Mucosa of gallbladder (tissue), 1 donor: ENCODE measurements at regions not wholly inside any gene's neighbourhood (a gene's known extent, or its start where the extent isn't known, plus 50 kb on each side); places are given as distances from the start of the nearest gene placed in this dataset.
"Not testable (repeated sequence)": the region's sequence is repeated elsewhere in the genome, so short reads cannot be mapped to it uniquely, and the experiment has no call there.

ENCODE experiments used
- DNase-seq: peaks from one replicate; pipeline ENCODE4 v3.0.0-alpha.2; 2020; ENCODE audit warnings: low spot score
- donor health status: DM: no; HTN: no; CAD: no.

GRCh38 chr1:199405634-199406196, 621.8 kb upstream of the NR5A2 start:
- no peak for DNase-seq

- no peak for DNase-seq
Measured at GRCh38 chr1:199410462-199410861, 617.0 kb upstream of the NR5A2 start.

DNA sequence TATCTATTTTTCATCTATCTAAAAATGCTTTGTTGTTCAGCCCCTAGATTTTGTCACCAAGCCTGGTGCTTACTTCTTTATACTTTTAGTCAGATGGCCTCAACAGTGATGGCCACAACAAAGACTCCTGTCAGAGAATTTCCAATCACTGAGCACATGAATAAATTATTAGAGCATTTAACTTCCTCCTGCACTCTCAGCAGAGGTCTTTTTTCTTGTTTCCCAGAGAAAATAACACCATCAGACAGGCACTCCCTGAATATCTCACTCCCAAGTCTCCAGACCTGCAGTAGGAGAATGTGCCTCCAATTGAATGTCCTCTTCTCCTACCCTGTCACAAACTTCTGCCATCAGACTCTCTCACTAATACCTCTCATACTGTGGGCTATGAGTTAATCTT, 616.0 kb upstream of the NR5A2 start:
- DNase-seq: no peak

- no peak for DNase-seq
Measured at GRCh38 chr1:199422206-199422605, 605.3 kb upstream of the NR5A2 start.

- no peak for DNase-seq
Measured at GRCh38 chr1:199447906-199448305, 579.6 kb upstream of the NR5A2 start.

DNA sequence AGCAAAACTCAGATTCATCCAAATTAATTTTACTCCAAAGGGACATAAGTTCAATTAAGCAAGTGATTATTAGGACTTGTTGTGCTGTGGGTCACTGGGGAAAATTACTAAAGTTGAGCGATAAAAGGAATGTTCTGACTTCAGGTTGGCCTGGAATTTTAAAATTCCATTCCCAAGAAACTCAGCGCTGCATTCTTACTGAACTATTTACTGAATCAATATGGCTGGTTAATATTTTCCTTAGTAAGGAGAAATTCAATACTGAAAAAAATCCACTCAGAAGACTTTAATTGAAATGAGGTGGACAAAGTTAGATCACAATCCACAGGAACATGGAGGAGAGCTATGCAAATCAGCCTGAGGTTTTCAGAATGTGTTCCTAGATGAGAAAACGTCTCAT, 578.9 kb upstream of the NR5A2 start:
- no peak for DNase-seq

DNA sequence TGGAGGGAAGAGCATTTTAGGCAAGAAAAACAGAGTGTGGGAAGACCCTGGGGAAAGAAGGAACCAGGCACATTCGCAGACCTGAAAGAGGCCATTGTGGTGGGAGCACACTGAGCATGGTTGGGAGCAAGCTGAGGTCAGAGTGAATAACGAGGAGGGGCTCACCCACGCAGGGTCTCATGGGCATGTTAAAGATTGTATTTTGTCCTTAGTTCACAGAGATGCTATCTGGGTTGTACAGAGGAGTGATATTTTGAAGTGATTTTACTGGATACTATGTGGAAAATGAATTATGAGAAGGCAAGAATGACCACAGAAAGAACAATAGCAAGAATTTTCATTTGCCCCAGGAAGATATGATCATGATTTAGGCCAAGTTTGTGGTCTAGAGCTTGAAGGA, 578.3 kb upstream of the NR5A2 start:
- no peak for DNase-seq

- no peak for DNase-seq
Measured at GRCh38 chr1:199449681-199450080, 577.8 kb upstream of the NR5A2 start.

GRCh38 chr1:199452627-199453026, 574.9 kb upstream of the NR5A2 start:
- DNase-seq: no peak

GRCh38 chr1:199453723-199454122, 573.8 kb upstream of the NR5A2 start:
- no peak for DNase-seq

DNA sequence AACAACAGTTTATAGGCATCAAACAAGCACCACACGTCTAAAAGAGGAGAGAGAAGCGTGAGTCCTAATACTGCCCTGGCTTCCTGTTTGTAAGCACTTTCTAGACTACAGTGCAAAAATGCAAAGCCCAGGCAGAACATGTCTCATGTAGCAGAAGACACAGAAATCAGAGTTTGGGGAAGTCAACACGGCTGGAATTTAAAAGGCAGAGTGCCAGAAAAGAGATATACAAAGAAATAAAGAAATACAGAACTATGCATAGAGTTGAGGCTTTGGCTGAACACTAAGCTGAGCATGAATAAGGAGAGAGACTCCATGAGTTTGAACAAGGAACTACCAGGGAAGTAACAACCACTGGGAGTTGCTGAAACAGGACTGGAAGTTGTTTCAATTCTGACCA, 566.6 kb upstream of the NR5A2 start:
- no peak for DNase-seq

DNA sequence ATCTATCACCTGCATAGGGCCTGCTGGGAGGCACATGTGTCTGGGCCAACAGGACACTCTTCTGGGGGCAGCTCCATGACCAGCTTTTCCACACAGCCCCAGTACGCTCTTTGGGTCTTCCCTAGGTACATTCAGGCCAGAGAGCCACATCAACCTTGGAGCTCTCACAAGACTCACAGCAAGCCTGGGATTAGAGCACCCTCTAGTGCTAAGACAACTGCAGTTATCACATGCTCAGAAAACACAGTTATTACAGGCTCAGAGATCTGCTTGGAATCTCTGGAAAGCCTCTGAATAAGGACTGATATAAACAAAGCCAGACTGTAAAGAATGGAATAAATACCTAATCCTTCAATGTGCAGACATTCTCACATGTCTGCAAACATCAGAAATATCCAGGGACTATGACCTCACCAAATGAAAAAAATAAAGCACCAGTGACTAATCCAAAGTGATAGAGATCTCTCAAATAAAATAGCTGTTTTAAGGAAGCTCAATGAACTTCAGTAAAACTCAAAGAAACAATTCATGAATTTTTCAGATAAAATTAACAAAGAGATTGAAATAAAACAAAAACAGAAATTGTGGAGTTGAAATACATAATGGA, 563.9 kb upstream of the NR5A2 start:
- peak; percentile 30 for DNase-seq

- no peak for DNase-seq
Measured at GRCh38 chr1:199466961-199467360, 560.5 kb upstream of the NR5A2 start.

DNA sequence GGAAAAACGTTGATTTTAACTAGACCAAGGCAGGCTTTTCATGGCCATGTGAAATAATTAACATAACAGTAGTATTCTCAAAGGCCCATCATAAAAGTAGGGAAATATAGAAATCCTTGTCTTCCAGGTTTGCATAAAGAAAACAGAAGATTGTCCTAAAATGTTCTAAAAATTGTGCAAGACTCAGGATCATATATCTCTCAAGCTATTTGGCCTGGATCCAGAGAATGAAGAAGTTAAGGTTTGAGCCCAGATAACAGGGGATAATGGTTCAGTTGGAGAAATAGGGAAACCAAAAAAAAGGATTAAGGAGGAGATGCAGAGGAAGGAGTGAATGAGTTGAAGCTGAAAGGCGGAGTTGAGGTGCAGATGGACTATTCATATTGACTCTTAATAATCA, 555.5 kb upstream of the NR5A2 start:
- DNase-seq: no peak

DNA sequence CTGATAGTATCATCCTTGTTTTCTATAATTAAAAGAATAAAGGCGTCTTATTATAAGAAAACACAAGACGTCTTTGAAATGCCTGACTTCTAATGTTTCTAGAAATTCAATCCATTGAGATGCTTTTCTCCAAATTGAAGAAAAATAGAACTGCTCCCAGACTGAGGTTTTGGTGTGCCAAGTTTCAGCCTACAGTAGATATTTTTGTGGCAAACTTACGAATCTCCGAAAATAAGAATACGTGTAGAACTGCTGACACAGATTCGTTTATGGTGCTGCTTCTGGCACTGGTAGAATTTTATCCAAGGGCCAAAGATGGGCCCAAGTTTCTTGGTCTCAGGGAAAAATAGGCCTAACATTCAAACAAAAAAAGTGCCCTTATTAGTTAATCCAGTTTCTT, 554.5 kb upstream of the NR5A2 start:
- DNase-seq: no peak

- DNase-seq: no peak
Measured at GRCh38 chr1:199474738-199475137, 552.8 kb upstream of the NR5A2 start.

DNA sequence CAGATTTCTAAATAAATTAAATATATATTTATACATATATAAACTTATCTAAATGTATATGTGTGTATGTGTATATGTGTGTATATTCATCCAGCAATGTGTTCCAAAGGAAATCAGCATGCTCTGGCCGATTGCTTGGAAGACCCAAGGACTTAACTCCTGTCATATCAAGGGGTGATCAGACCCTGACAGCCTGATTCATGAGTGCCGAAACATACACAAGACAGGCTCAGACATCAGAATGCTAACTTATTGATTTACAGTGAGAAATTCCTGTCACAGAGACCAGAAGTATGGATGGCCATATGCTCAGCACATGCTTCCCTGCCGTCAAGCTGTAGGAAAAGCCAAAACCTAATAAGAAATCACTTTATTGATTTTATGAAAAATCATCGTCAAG, 545.1 kb upstream of the NR5A2 start:
- DNase-seq: no peak

DNA sequence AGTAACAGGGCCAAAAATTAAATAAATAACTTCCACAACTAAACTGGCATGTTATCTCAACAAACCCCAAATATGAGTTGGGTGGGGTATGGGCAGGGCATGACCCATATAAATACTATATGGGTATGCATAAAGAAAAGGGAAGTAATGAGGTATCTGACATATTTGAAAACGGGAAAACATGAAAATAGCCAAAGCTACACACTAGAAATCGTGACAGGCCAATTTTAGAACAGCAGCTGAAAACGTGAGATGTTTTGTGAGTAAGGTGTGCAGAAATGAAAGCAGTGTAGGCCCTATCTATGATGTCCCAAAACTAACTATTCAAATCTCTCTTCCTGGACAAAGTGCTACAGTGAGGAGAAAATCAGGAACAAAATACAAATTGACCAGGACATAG, 537.9 kb upstream of the NR5A2 start:
- DNase-seq: no peak

DNA sequence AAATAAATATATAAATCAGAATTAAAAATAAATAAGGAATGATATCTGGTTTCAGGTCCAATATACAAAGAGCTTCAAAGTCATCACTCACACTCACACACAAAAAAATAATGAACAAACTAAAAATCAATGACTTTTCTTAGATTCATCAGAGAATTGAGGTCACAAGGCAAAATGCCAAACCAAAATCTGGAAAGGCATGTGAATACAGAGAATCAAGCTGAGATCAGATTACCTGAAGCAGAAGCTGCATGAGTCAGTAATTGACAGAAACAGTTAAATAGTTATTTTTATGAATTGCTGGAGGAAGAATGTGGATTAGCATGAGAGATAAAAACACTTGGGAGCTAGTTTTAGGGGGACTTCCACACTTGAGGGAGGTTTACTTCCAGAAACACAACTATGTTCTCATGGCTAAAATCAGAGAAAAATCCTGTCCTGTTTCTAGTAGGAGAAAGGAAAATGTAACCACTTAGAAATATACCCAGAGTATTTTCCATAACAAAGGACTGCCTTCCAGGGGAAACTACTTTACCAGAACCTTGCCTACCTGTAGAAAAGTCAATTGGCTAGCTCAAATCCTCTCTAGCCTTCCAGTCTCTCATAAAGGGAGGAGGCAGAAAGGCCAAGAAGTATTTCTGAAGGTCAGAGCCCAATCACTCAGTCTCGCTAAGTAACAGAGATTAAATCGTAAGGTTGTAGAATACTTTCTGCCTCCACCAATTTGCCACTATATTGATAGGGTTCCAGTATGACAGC, 536.6 kb upstream of the NR5A2 start:
- DNase-seq: no peak

DNA sequence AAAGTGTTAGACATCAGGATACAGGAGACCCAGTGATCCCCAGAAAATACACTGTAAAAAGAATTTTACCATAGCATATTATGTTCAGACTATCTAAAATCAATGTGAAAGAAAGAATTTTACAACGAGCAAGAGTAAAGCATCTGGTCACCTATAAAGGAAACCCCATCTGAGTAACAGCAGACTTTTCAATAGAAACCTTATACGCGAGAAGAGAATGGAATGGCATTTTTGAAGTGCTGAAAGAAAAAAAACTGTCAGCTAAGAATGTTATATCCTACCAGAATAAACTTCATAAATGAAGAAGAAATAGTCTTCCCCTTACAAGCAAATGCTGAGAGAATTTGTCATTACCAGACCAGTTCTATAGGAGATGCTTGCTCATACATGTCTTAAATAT, 532.1 kb upstream of the NR5A2 start:
- no peak for DNase-seq

DNA sequence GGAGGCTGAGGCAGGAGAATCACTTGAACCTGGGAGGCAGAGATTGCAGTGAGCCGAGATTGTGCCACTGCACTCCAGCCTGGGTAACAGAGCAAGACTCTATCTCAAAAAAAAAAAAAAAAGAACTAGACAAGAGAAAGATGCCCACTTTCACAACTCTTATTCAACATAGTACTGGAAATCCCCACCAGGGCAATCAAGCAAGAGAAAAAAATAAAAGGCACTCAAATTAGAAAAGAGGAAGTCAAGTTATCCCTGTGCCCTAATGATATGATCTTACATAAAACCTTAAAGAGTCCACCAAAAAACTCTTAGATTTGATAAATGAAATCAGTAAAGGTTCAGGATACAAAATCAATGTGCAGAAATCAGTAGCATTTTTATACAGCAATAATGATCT, 528.7 kb upstream of the NR5A2 start:
- not testable (repeated sequence) for DNase-seq

DNA sequence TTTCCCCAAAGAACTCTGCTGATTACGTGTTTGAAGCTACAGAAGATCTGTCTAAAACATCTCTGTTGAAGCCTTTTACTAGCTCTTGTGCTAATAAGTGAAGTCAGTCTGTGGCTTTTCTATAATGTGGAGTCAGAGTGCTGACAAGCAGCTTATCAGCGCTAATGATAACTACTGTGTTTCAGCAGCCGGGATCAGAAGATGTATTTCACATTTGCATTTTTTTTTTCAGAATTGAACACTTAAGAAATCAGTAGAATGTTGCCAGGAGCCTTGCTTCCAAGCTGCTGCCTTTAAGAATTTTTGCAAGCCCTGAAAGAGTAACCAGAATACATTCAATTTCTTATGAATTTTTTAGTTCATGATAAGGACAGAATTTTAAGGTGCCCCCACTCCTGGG, 519.4 kb upstream of the NR5A2 start:
- no peak for DNase-seq

- no peak for DNase-seq
Measured at GRCh38 chr1:199508653-199509052, 518.9 kb upstream of the NR5A2 start.

DNA sequence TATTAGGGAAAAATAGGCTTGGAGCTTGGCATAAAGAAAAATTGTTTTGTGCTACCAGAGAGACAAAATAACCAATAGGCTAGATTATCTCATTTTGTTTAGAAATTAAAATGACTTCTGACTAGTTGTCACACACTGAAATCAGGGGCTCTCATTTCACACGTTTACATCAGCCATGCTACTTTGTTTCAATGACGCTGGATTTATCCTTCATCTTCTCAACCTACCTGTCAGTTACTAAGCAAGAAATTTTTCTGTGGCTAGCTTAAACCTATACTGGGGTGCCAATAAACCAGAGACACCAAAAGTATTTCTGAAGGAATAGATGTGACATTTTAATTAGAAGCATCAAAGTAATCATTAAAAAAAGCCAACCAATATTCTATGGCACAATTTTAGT, 518.1 kb upstream of the NR5A2 start:
- DNase-seq: no peak
